H9 (cell line): ENCODE measurements at regions not wholly inside any gene's neighbourhood (a gene's known extent, or its start where the extent isn't known, plus 50 kb on each side); places are given as distances from the start of the nearest gene placed in this dataset.

ENCODE experiments used
- DNase-seq: peaks from one replicate; pipeline ENCODE4 v3.0.0-alpha.2; 2017
- H2AFZ ChIP-seq: one replicate; pipeline ENCODE4 v1.6.1; 2013; ENCODE audit warnings: mild to moderate bottlenecking, low read length, control low read depth, moderate library complexity
- H2AK5ac ChIP-seq: 2 replicates; pipeline ENCODE4 v1.6.1; 2013; ENCODE audit warnings: low read length, control low read depth, mixed read lengths; ENCODE audit not compliant: insufficient read length
- H2BK120ac ChIP-seq: one replicate; pipeline ENCODE4 v1.6.1; 2013; ENCODE audit warnings: low read depth, mild to moderate bottlenecking, low read length, control low read depth, inconsistent platforms; ENCODE audit not compliant: poor library complexity, severe bottlenecking
- H2BK12ac ChIP-seq: 2 replicates; pipeline ENCODE4 v1.6.1; 2013; ENCODE audit warnings: low read length, control low read depth, mixed read lengths, low read depth; ENCODE audit not compliant: insufficient read length
- H2BK15ac ChIP-seq: 2 replicates; pipeline ENCODE4 v1.6.1; 2013; ENCODE audit warnings: low read depth, low read length, control low read depth
- H2BK20ac ChIP-seq: one replicate; pipeline ENCODE4 v1.6.1; 2013; ENCODE audit warnings: low read depth, mild to moderate bottlenecking, low read length, control low read depth, inconsistent platforms; ENCODE audit not compliant: poor library complexity, severe bottlenecking
- H2BK5ac ChIP-seq: 2 replicates; pipeline ENCODE4 v1.6.1; 2013; ENCODE audit warnings: low read length, control low read depth, mixed read lengths; ENCODE audit not compliant: insufficient read length
- H3K14ac ChIP-seq: 2 replicates; pipeline ENCODE4 v1.6.1; 2013; ENCODE audit warnings: low read length, control low read depth; ENCODE audit not compliant: insufficient read depth
- H3K18ac ChIP-seq: 2 replicates; pipeline ENCODE4 v1.6.1; 2013; ENCODE audit warnings: low read depth, mild to moderate bottlenecking, mixed read lengths, low read length, control low read depth; ENCODE audit not compliant: insufficient read length
- H3K23ac ChIP-seq: 2 replicates; pipeline ENCODE4 v1.6.1; 2013; ENCODE audit warnings: low read length, control low read depth, mixed read lengths, low read depth; ENCODE audit not compliant: insufficient read length
- H3K23me2 ChIP-seq: 2 replicates; pipeline ENCODE4 v1.6.1; 2013; ENCODE audit warnings: low read depth, mild to moderate bottlenecking, mixed read lengths, low read length, control low read depth; ENCODE audit not compliant: insufficient read length, poor library complexity, severe bottlenecking
- H3K27ac ChIP-seq: 2 replicates; pipeline ENCODE4 v1.5.1; 2013; ENCODE audit warnings: low read length, control low read depth, mixed read lengths, low read depth; ENCODE audit not compliant: insufficient read length
- H3K27me3 ChIP-seq: 2 replicates; pipeline ENCODE4 v1.6.1; 2013; ENCODE audit warnings: low read length, control low read depth, inconsistent platforms; ENCODE audit not compliant: insufficient read depth
- H3K4ac ChIP-seq: 2 replicates; pipeline ENCODE4 v1.6.1; 2013; ENCODE audit warnings: low read depth, mild to moderate bottlenecking, control low read depth, inconsistent platforms, low read length, moderate library complexity
- H3K4me1 ChIP-seq: 2 replicates; pipeline ENCODE4 v1.6.1; 2013; ENCODE audit warnings: low read length, control low read depth, inconsistent platforms; ENCODE audit not compliant: insufficient read depth
- H3K4me2 ChIP-seq: 2 replicates; pipeline ENCODE4 v1.6.1; 2013; ENCODE audit warnings: low read length, control low read depth, mixed read lengths; ENCODE audit not compliant: insufficient read length, insufficient read depth
- H3K56ac ChIP-seq: 2 replicates; pipeline ENCODE4 v1.6.1; 2013; ENCODE audit warnings: low read depth, mild to moderate bottlenecking, mixed read lengths, low read length, control low read depth; ENCODE audit not compliant: insufficient read length
- H3K79me1 ChIP-seq: 2 replicates; pipeline ENCODE4 v1.6.1; 2013; ENCODE audit warnings: low read depth, mild to moderate bottlenecking, moderate library complexity, low read length, control low read depth, inconsistent platforms; ENCODE audit not compliant: insufficient read depth, poor library complexity, severe bottlenecking
- H3K79me2 ChIP-seq: 2 replicates; pipeline ENCODE4 v1.6.1; 2013; ENCODE audit warnings: low read length, control low read depth, inconsistent platforms; ENCODE audit not compliant: insufficient read depth
- H3K9ac ChIP-seq: 2 replicates; pipeline ENCODE4 v1.6.1; 2013; ENCODE audit warnings: low read length, control low read depth, mixed read lengths; ENCODE audit not compliant: insufficient read length; ENCODE audit errors: extremely low read depth
- H3K9me3 ChIP-seq: one replicate; pipeline ENCODE4 v1.6.1; 2013; ENCODE audit warnings: low read depth, low read length, inconsistent platforms; ENCODE audit not compliant: control insufficient read depth
- H3T11ph ChIP-seq: one replicate; pipeline ENCODE4 v1.6.1; 2013; ENCODE audit warnings: mild to moderate bottlenecking, low read length, control low read depth, inconsistent platforms
- H4K20me1 ChIP-seq: one replicate; pipeline ENCODE4 v1.6.1; 2013; ENCODE audit not compliant: control insufficient read depth, insufficient read length, insufficient read depth
- H4K5ac ChIP-seq: 2 replicates; pipeline ENCODE4 v1.6.1; 2013; ENCODE audit warnings: low read depth, mild to moderate bottlenecking, mixed read lengths, low read length, control low read depth; ENCODE audit not compliant: insufficient read length
- H4K8ac ChIP-seq: replicated peaks from 2 replicates; pipeline ENCODE4 v1.6.1; 2013; ENCODE audit warnings: low read length, control low read depth, mixed read lengths, low read depth; ENCODE audit not compliant: insufficient read length
- H4K91ac ChIP-seq: 2 replicates; pipeline ENCODE4 v1.6.1; 2013; ENCODE audit warnings: low read depth, mild to moderate bottlenecking, moderate library complexity, mixed read lengths, low read length, control low read depth; ENCODE audit not compliant: insufficient read length
- H3K27ac Mint-ChIP-seq, 3 experiments: 2 replicates in 2 of 3; 3 replicates in 1 of 3; pipeline ENCODE4 v1.8.0; 2020 to 2021; ENCODE audit warnings: mixed read lengths in 3 of 3, mild to moderate bottlenecking in 1 of 3, moderate library complexity in 1 of 3
- H3K27me3 Mint-ChIP-seq: 2 replicates; pipeline ENCODE4 v1.8.0; 2021; ENCODE audit warnings: low read depth, mild to moderate bottlenecking, moderate library complexity, mixed read lengths
- H3K36me3 Mint-ChIP-seq, 3 experiments: 2 replicates in 2 of 3; 3 replicates in 1 of 3; pipeline ENCODE4 v1.8.0; 2020 to 2021; ENCODE audit warnings: low read depth in 3 of 3, mixed read lengths in 3 of 3; ENCODE audit not compliant: insufficient read depth in 1 of 3
- H3K4me1 Mint-ChIP-seq, 2 experiments: 2 replicates each; pipeline ENCODE4 v1.8.0; 2020; ENCODE audit warnings: mixed read lengths in 2 of 2
- H3K4me3 Mint-ChIP-seq, 2 experiments: 2 replicates in 1 of 2; 3 replicates in 1 of 2; pipeline ENCODE4 v1.8.0; 2020 to 2021; ENCODE audit warnings: mild to moderate bottlenecking in 2 of 2, mixed read lengths in 2 of 2, moderate library complexity in 1 of 2
- H3K9me3 Mint-ChIP-seq, 2 experiments: 2 replicates in 1 of 2; 3 replicates in 1 of 2; pipeline ENCODE4 v1.8.0; 2020; ENCODE audit warnings: mild to moderate bottlenecking in 2 of 2, mixed read lengths in 2 of 2, moderate library complexity in 1 of 2
- WGBS: extraction: QIAGEN DNeasy Blood & Tissue Kit; methylation state at CpG from one replicate; pipeline ENCODE4 v1.1.7; 2013; ENCODE audit warnings: missing lambda C conversion rate, low lambda C conversion rate, mixed read lengths; ENCODE audit not compliant: insufficient read length; ENCODE audit errors: extremely low coverage; 5-methylcytosine and 5-hydroxymethylcytosine counted together
- TF ChIP-seq, protein P1 (sequence below): fragments of 200-600 bp; sonication (generic); conservative IDR thresholded peaks from 3 replicates; pipeline ENCODE4 v1.8.0; 2021; ENCODE audit warnings: antibody characterized with exemption, mild to moderate bottlenecking

GRCh38 chr22:48642550-48642949 is 1185.1 kb downstream of the BRD1 start:
- Histone ChIP-seq H2BK15ac (no peak overlapping the region), H4K20me1 (no peaks in the 10 kb centered on the region), H3K23ac (no peak overlapping the region), H3K4me2 (no peak overlapping the region), H3K27ac (no peak overlapping the region), H3K56ac (no peak overlapping the region), H3K27me3 (no peaks in the 10 kb centered on the region), H3T11ph (no peak overlapping the region), H3K79me2 (no peaks in the 10 kb centered on the region), H3K4ac (no peak overlapping the region), H3K4me1 (no peaks in the 10 kb centered on the region), H2BK5ac (no peak overlapping the region), H3K9ac (no peak overlapping the region), H4K8ac (no peak overlapping the region), H3K9me3 (no peaks in the 10 kb centered on the region), H3K79me1 (no peaks in the 10 kb centered on the region), H3K18ac (no peak overlapping the region), H2BK20ac (no peak overlapping the region), H2BK120ac (no peak overlapping the region), H4K5ac (no peak overlapping the region), H2BK12ac (no peak overlapping the region), H3K23me2 (no peaks in the 10 kb centered on the region), H3K14ac (no peak overlapping the region), H2AFZ (no peak overlapping the region), H2AK5ac (no peak overlapping the region), H4K91ac (no peak overlapping the region)
- Mint-ChIP-seq H3K27ac (peak overlapping the region in 2 of 3 experiments; percentile 2 to 18; a peak in 1 of 7 replicates), H3K4me1 (peaks cover 0 to 6% of the 10 kb centered on the region in 2 experiments; a peak in 2 of 4 replicates), H3K4me3 (no peak overlapping the region; a peak in 1 of 5 replicates), H3K27me3 (no peaks in the 10 kb centered on the region; the same call in 1 of the 2 replicates), H3K36me3 (peaks cover 0 to 3% (median 0%) of the 10 kb centered on the region in 3 experiments; a peak in 1 of 7 replicates), H3K9me3 (no peaks in the 10 kb centered on the region; a peak in 1 of 5 replicates)
- TF ChIP-seq, protein P1, sequence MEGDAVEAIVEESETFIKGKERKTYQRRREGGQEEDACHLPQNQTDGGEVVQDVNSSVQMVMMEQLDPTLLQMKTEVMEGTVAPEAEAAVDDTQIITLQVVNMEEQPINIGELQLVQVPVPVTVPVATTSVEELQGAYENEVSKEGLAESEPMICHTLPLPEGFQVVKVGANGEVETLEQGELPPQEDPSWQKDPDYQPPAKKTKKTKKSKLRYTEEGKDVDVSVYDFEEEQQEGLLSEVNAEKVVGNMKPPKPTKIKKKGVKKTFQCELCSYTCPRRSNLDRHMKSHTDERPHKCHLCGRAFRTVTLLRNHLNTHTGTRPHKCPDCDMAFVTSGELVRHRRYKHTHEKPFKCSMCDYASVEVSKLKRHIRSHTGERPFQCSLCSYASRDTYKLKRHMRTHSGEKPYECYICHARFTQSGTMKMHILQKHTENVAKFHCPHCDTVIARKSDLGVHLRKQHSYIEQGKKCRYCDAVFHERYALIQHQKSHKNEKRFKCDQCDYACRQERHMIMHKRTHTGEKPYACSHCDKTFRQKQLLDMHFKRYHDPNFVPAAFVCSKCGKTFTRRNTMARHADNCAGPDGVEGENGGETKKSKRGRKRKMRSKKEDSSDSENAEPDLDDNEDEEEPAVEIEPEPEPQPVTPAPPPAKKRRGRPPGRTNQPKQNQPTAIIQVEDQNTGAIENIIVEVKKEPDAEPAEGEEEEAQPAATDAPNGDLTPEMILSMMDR = no peak
- no CpG with 5 or more reads among the region's 6 CpGs for WGBS
- DNase-seq = no peak
